ENCODE measurements at regions not wholly inside any gene's neighbourhood (a gene's known extent, or its start where the extent isn't known, plus 50 kb on each side); places are given as distances from the start of the nearest gene placed in this dataset.

DNA sequence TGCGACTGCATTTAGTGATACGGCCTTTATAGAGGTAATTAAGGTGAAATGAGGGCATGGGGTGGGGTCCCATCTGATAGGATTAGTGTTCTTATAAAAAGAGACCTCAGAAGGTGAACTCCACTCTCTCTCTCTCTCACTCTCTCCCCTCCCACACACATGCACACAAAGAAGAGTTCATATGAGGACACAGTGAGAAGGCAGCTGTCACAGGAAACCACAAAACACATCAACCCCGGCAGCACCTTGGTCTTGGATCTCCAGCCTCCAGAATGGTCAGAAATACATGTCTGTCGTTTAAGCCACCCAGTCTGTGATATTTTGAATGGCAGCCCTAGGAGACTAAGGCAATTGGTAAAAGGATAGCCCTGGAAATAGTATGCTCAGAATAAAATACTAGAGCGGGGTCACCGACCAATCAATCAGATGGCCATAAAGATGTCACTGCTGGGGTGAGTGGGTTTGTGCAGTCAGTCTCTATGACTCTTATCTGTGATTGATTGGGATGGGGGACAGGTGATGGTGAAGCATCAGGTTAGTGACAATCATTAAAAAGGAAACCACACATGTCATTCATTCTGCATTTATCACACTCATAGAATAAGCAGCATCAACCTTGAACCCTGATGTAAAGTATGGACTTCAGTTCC lies 118.9 kb upstream of the POU3F3 start:
- Histone ChIP-seq H3K4me3 (ENCODE audit: low read length) (no peak overlapping the region), H3K36me3 (ENCODE audit: insufficient read depth, low read length) (no peaks in the 10 kb centered on the region), H3K9me3 (ENCODE audit: control insufficient read depth in 1 of 2, insufficient read depth in 1 of 2, low read length in 2 of 2) (no peaks in the 10 kb centered on the region), H3K27ac (ENCODE audit: low read depth in 1 of 2, low read length in 2 of 2) (no peak overlapping the region), H3K4me1 (ENCODE audit: insufficient read depth, low read length) (no peaks in the 10 kb centered on the region), H3K27me3 (ENCODE audit: control insufficient read depth in 1 of 2, insufficient read depth in 2 of 2, low read length in 2 of 2) (no peaks in the 10 kb centered on the region)
- no peaks in the 10 kb centered on the region for H3K27me3 Mint-ChIP-seq
- H3K27ac Mint-ChIP-seq: no peak overlapping the region
- no peak for DNase-seq
- intact Hi-C loops (cut with DNase I, micrococcal nuclease): no loop called here
- H3K4me3 Mint-ChIP-seq: no peak overlapping the region
- ChIA-PET CTCF (no interaction called here), POLR2A (no interaction called here)
- peaks cover 11% of the 10 kb centered on the region for H3K9me3 Mint-ChIP-seq
- no peaks in the 10 kb centered on the region for H3K36me3 Mint-ChIP-seq (ENCODE audit: low read depth)
- TF ChIP-seq, protein P1, sequence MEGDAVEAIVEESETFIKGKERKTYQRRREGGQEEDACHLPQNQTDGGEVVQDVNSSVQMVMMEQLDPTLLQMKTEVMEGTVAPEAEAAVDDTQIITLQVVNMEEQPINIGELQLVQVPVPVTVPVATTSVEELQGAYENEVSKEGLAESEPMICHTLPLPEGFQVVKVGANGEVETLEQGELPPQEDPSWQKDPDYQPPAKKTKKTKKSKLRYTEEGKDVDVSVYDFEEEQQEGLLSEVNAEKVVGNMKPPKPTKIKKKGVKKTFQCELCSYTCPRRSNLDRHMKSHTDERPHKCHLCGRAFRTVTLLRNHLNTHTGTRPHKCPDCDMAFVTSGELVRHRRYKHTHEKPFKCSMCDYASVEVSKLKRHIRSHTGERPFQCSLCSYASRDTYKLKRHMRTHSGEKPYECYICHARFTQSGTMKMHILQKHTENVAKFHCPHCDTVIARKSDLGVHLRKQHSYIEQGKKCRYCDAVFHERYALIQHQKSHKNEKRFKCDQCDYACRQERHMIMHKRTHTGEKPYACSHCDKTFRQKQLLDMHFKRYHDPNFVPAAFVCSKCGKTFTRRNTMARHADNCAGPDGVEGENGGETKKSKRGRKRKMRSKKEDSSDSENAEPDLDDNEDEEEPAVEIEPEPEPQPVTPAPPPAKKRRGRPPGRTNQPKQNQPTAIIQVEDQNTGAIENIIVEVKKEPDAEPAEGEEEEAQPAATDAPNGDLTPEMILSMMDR (IDR thresholded peaks at IDR 0.05): no peak
- peaks cover 12% of the 10 kb centered on the region for H3K4me1 Mint-ChIP-seq (ENCODE audit: low read depth)
- ATAC-seq (ENCODE audit: poor library complexity): no peak

- H3K27me3 ChIP-seq (ENCODE audit: control insufficient read depth in 1 of 2, insufficient read depth in 2 of 2, low read length in 2 of 2): no peaks in the 10 kb centered on the region
- H3K27ac ChIP-seq (ENCODE audit: low read depth in 1 of 2, low read length in 2 of 2): no peak overlapping the region
- ChIA-PET CTCF (no interaction called here), POLR2A (no interaction called here)
- no peak for DNase-seq
- Mint-ChIP-seq H3K4me3 (no peak overlapping the region), H3K27me3 (no peaks in the 10 kb centered on the region), H3K27ac (no peak overlapping the region), H3K36me3 (ENCODE audit: low read depth) (no peaks in the 10 kb centered on the region), H3K4me1 (ENCODE audit: low read depth) (peaks cover 12% of the 10 kb centered on the region), H3K9me3 (peaks cover 5% of the 10 kb centered on the region)
- no peaks in the 10 kb centered on the region for H3K36me3 ChIP-seq (ENCODE audit: insufficient read depth, low read length)
- TF ChIP-seq, protein P1 (IDR thresholded peaks at IDR 0.05): no peak
- ATAC-seq (ENCODE audit: poor library complexity): no peak
- H3K4me1 ChIP-seq (ENCODE audit: insufficient read depth, low read length): no peaks in the 10 kb centered on the region
- intact Hi-C loops (cut with DNase I, micrococcal nuclease): no loop called here
- H3K9me3 ChIP-seq (ENCODE audit: control insufficient read depth in 1 of 2, insufficient read depth in 1 of 2, low read length in 2 of 2): no peaks in the 10 kb centered on the region
- H3K4me3 ChIP-seq (ENCODE audit: low read length): no peak overlapping the region
These were observed 117.9 kb upstream of the POU3F3 start for GRCh38 chr2:104736026-104736425.

- Histone ChIP-seq H3K4me1 (ENCODE audit: insufficient read depth, low read length) (no peaks in the 10 kb centered on the region), H3K4me3 (ENCODE audit: low read length) (no peak overlapping the region), H3K27ac (ENCODE audit: low read depth in 1 of 2, low read length in 2 of 2) (no peak overlapping the region), H3K36me3 (ENCODE audit: insufficient read depth, low read length) (no peaks in the 10 kb centered on the region), H3K27me3 (ENCODE audit: control insufficient read depth in 1 of 2, insufficient read depth in 2 of 2, low read length in 2 of 2) (no peaks in the 10 kb centered on the region), H3K9me3 (ENCODE audit: control insufficient read depth in 1 of 2, insufficient read depth in 1 of 2, low read length in 2 of 2) (peaks cover 0 to 9% of the 10 kb centered on the region in 2 experiments)
- Mint-ChIP-seq H3K27me3 (no peaks in the 10 kb centered on the region), H3K27ac (no peak overlapping the region), H3K4me3 (no peak overlapping the region), H3K36me3 (ENCODE audit: low read depth) (no peaks in the 10 kb centered on the region), H3K4me1 (ENCODE audit: low read depth) (no peaks in the 10 kb centered on the region), H3K9me3 (no peaks in the 10 kb centered on the region)
- ChIA-PET CTCF (no interaction called here), POLR2A (no interaction called here)
- DNase-seq (no peak), ATAC-seq (ENCODE audit: poor library complexity) (no peak)
- intact Hi-C loops (cut with DNase I, micrococcal nuclease): no loop called here
- TF ChIP-seq, protein P1 (IDR thresholded peaks at IDR 0.05): no peak
These were observed 112.1 kb upstream of the POU3F3 start for GRCh38 chr2:104741860-104742259.
